GM19328 (cell line): ENCODE measurements at regions not wholly inside any gene's neighbourhood (a gene's known extent, or its start where the extent isn't known, plus 50 kb on each side); places are given as distances from the start of the nearest gene placed in this dataset.

ENCODE experiments used
- ATAC-seq: cut with Tn5 transposase; IDR thresholded peaks from one replicate; pipeline ENCODE4 v1.9.1; 2021; ENCODE audit warnings: mild to moderate bottlenecking, moderate library complexity; ENCODE audit not compliant: unreplicated experiment

DNA sequence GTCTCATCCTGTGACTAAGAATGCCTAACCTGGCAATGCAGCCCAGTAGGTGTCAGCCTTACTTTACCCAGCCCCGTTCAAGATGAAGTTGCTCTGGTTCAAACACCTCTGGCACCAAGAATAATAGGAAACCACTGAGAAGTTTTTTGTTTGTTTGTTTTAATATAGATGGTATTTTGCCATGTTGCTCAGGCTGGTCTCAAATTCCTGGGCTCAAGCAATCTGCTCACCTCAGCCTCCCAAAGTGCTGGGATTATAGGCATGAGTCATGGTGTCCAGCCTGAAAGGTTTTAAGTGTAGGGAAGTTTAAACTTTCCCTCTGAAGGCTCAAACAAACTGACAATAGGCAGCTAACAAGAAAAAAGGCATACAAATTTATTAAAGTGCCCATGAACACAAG is 51.2 kb upstream of the ABCC4 start:
- ATAC-seq: no peak

DNA sequence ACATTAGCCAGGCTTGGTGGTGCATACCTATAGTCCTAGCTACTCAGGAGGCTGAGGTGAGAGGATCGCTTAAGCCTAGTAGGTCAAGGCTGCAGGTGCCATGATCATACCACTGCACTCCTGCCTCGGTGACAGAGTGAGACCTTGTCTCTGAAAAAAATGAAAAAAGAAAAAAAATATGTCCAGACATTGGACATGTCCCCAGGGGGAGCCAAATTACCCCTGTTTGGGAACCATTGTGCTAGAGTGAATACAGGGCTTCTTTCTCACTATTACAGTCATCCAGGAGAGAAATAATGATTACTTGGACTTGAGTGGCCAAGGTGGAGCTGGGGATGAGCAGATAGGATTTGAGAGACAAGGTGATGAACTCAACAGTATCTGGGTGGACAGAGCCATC is 52.9 kb upstream of the ABCC4 start:
- no peak for ATAC-seq

DNA sequence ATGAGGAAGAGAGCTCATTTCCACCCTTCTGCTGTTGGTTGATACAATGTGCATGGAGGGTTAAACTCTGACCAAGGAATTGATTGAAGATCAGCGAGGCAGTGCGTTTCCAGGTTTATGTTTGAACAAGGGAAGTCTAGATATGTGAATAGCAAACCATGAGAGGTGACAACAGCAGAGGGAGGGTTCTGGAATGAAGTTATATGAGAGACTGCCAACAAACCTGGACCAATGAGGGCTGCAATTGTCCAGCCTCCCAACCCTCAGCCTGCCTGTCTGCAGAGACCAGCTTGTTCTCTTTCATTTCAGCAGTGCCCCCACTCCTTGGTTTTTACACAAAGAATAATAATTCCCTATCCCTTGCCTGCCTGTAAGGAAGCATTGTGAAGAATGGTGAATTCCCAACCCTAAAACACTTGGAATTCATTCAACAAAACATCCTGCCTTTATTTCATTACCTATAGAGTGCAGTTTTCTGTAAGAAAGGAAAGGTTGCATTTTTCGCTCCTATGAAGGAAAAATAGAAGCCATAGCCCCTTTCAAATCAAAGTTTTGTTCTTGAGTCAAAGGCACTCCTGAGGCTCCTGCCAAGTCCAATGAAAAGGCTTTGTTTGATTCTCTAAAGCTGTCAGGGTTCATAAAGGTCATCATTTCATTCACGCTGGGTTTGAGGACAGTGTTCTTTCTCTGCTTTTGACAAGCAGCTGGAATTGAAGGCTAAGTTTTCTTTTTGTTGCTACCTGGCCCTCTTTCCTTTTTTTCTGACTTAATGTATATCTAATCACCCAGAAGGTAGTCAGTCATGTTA is 53.6 kb upstream of the ABCC4 start:
- no peak for ATAC-seq

DNA sequence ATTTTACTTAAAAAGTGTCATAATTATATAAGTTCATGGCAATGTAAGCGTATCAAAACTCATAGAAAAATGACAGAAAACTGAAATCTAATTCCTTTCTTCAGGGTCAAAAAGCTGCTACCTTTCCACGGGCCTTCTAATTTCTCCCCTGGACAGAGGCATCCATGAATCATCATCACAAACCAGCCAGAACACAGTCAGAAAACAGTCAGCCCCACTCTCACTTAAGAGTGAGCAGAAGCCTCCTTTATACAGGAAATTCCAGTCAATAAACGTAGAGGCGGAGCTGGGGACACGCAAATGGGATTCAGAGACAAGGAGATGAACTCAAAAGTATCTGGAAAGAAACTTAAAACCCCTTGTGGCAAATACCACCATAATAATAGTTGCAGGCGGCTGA is 54.2 kb upstream of the ABCC4 start:
- no peak for ATAC-seq

DNA sequence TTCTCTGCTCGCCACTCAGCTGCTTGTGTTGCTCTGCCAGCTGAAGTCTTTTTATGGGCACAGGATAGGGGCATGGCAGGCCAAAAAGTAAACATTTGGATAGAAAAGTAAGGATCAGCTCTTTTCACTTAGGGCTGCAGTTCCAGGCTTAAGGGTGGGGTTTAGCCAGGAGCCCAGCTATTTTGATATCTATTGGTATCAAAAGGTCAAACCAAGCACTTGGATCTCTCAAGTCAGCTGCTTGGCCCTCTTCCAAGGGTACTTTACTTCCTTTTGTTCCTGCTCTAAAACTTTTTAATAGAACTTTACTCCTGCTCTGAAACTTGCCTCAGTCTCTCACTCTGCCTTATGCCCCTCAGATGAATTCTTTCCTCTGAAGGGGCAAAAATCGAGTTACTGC is 55.7 kb upstream of the ABCC4 start:
- ATAC-seq: no peak

DNA sequence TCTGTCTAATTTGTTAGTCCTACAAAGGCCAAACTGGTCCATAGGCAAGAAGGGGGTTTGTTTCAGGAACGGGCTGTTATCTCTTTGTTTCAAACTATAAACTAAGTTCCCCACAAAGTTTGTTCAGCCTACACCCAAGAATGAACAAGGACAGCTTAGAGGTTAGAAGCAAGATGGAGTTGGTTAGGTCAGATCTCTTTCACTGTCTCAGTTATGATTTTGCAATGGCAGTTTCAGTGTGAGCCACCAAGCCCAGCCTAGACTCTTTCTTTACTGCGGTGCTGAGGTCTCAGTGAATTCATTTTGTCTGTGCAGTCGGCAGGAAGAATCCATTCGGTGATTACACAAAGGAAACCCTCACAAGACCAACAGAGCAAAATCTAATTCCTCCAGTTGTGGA is 56.6 kb upstream of the ABCC4 start:
- no peak for ATAC-seq

DNA sequence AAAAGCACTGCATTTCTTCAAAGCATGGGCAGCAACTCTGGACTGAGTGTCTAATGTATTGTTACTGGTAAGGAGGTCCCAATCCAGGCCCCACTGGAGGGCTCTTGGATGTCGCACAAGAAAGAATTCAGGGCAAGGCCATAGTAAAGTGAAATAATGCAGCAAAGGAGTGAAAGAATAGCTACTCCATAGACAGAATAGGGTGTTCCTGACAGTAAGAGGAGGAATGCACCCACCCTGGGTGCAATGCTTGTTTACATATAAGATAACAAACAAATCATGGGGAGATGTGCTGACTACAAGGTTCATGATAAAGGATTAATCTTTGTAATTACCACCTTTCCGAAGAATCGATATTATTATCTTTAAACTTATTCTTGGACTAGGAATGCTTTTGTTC is 58.8 kb upstream of the ABCC4 start:
- ATAC-seq: no peak

DNA sequence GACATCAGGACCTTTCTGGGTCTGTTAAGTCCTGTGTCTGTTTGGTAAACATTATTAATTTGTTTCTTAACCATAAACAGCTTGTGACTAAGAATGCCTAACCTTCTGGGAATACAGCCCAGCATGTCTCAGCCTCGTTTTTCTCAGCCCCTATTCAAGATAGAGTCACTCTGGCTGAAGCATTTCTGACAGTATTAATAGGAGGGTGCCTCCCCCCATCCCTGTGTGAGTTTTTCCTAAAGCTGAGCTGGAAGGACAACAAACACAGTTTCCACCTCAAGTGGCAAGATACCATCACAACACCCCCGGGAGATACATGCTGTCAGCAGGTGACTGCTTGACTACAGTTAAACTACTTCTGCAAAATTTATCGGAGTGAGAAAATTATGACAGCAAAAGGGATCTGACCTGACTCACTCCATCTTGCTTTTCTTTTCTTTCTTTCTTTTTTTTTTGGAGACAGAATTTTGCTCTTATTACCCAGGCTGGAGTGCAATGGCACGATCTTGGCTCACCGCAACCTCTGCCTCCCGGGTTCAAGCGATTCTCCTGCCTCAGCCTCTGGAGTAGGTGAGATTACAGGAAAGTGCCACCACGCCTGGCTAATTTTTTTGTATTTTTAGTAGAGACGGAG is 59.3 kb upstream of the ABCC4 start:
- no peak for ATAC-seq

DNA sequence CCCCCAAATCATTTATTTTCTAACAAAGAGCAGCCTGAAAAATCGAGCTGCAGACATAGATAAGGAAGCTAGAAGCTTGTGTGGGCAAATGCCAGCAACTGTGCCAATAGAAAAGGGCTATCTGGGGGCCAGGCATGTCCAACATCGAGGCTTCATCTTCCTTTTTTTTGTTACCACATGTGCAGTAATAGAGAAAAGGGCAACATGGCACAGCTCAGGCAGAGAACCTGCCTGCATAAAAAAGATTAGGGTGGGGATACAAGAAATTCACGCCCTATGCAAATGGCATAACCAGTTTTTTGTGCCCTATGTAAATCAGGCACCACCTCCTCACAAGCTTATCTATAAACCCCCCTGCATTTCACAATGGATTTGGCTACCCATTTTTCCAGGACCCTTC is 60.4 kb upstream of the ABCC4 start:
- ATAC-seq: no peak

DNA sequence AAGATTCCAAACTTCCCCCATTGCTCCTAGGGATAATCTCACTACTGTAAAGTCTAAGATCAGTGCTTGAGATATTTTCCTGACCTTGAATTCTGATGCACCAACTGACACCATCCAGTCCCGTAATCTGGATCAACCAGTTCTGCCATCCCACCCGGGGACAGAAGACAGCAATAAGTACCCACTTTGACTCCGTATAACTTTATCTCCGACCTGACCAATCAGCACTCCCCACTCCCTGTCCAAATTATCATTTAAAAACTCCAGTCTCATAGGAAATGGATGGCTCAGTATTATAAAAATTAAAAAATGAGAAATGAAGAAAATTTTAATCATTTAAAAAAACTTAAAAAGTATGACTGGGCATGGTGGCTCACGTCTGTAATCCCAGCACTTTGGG is 61.4 kb upstream of the ABCC4 start:
- no peak for ATAC-seq

DNA sequence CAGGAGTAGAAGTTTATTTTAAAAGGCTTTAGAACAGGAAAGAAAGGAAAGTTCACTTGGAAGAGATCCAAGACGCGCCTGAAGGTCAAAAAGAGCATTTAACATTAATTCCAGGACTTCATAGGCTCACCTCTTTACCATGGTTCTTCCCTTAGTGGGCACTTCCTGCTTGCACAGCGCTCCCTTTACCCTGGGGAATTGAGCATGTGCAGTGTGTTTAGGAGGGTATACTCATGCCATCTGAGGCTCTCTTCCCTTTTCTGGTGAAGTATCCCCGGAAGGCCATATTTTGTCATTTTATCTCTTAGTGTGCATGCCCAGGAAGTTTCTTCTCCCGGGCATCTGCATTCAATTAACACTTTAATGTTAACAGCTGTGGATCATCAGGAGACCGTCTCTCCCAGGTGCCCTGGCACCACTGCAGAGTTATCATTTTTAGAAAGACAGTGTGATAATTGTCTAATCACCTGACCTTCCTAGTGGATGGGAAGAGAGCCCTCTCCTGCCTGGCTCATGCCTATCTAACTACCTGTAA is 66.1 kb upstream of the ABCC4 start:
- no peak for ATAC-seq

DNA sequence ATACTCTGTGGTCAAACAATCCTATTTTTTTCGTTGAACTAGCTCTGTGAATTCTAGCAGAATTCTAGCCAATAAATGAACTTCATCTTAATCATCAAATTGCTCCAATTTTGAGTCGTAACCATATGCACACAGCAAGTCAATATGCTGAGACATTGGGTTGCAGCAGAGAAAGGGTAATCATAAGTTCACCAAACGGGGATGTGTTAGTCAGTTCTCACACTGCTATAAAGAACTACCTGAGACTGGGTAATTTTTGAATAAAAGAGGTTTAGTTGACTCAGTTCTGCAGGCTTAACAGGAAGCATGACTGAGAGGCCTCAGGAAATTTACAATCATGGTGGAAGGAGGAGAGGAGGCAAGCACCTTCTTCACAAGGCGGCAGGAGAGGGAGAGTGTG is 67.7 kb upstream of the ABCC4 start:
- no peak for ATAC-seq

DNA sequence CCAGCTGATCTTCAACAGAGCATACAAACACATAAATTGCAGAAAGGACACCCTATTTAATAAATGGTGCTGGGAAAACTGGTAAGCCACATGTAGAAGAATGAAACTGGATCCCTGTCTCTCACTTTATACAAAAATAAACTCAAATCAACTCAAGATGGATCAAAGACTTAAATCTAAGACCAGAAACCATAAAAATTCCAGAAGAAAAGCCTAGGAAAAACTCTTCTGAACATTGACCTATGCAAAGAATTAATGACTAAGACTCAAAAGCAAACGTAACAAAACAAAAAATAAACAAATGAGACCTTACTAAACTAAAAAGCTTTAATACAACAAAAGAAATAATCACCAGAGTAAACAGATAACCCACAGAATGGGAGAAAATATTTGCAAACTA is 74.5 kb upstream of the ABCC4 start:
- ATAC-seq: no peak

DNA sequence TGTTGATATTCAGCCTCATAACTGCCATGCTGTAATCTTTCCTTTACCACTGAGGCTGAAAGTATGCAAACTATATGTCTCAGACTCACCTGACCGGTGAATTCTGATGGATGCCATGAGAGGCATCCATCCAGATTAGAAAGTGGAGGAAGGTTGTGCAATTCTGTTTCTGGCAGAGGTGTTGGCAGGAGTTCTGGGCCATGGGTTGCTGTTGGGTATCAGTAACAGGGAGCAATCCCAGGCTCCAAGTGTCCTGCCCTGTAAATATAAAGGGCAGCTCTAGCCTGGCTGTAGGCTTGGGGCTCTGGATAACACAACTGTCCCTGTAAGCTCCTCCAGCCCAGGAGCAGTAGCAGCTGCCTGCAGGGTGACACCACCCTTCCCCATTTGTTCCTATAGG is 77.4 kb upstream of the ABCC4 start:
- no peak for ATAC-seq

DNA sequence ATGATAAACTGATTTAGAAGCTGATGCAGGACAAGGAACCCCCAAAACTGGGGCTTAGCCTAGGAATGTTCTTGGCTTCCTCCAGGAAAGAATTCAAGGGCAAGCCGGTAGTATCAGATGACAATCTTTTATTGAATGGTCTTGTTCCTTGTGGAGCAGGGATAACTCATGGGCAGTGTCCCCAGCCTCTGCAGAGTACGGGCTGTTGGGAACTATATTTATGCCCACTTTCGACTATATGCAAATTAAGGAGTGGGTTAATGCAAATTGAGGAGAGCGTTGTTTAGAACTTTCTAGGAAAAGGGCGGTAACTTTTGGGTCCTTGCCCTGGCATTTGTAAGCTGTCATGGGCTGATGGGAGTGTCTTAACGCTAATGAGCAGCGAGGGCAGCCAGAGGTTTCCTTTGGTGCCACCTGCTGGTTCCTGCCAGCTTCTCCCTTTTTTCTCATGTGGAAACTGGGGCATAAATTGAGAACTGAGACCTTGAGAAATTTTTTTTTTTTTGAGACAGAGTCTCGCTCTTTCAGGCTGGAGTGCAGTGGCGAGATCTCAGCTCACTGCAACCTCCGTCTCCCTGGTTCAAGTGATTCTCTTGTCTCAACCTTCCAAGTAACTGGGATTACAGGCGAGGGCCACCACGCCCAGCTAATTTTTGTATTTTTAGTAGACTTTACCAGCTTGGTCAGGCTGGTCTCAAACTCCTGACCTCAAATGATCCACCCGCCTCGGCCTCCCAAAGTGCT is 79.4 kb upstream of the ABCC4 start:
- peak; percentile 76 for ATAC-seq

DNA sequence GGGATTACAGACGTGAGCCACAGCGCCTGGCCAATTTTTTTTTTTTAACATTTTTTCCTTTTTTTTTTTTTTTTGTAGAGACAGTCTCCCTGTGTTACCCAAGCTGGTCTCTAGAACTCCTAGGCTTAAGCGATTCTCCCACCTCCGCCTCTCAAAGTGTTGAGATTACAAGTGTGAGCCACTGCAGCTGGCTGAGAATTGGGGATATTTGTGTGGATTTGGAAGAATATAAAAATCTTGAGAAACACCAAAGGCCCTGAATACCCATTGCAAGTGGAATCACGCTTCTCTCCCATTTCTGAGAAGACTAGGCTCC is 79.9 kb upstream of the ABCC4 start:
- ATAC-seq: no peak

DNA sequence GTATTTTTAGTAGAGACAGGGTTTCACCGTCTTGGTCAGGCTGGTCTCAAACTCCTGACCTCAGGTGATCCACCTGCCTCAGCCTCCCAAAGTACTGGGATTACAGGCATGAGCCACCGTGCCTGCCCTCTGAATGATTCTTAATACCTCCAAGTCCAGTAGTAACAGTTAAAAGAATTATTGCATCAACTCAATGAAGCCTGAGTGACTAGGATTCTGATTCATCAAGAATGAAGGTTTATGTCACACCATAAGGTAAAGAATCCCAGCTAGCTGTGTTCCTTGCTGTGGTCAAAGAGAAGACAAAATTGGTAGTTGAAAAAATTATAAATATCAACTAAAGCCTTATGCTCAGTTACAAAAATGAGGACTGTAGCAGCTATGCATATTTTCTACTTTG is 81.2 kb upstream of the ABCC4 start:
- ATAC-seq: no peak

DNA sequence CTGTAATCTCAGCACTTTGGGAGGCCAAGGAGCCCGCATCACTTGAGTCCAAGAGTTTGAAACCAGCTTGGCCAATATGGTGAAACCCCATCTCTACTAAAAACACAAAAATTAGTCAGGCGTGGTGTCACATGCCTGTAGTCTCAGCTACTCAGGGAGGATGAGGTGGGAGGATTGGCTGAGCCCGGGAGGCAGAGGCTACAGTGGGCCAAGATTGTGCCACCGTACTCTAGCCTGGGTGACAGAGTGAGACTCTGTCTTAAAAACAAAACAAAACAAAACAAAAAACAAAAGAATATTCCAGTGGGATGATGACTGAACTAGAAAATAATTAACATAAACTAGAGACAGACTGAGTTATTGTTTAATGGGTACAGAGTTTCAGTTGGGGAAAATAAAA is 81.7 kb upstream of the ABCC4 start:
- ATAC-seq: no peak

DNA sequence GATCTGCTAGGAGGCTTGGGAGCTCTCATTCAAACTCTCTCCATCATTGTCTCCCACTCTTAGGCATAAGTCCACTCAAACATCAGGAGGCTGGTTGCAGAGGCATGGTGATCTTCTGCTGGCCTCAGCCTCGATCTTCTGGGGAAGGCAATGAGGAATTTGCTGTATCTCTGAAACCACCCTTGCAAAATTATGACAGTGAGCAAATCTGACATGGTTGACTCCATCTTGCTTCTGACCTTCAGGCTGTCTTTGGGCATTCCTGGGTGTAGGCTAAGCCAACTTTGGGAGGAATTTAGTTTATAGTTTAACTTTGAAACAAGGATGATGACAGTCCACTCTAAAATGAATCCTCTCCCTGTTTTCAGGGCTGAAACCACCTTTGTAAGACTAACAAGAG is 84.1 kb upstream of the ABCC4 start:
- no peak for ATAC-seq

DNA sequence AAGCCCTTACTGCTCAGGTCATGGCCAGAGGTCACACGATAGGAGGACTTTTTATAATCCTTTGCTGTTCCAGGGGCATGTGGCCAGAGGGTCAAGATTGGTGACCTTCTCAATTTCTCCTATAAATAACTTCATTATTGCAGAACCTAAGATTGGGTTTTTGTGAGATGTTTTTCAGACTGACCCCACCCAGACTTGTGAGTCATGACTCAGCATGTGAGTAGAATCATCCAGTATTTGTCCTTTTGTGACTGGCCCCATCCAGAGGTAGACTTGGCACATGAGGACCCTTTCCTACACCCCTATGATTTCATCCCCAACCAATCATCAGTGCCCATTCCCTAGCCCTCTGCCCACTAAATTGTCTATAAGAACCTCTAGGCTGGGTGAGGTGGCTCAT is 84.5 kb upstream of the ABCC4 start:
- no peak for ATAC-seq

DNA sequence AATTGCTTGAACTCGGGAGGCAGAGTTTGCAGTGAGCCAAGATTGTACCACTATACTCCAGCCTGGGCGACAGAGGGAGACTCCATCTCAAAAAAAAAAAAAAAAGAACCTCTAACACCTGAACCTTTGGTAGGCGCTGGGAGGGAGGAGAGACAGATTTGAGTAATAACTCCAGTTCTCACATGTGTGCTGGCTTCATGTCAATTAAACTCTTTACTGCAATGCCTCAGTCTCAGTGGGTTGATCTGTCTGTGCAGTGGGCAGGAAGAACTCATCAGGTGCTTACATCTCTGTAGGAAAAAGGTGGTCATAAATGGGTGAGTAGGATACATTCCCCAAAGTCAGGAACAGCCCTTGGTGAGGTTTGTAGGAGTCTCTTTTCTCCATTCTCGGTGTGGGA is 85.1 kb upstream of the ABCC4 start:
- ATAC-seq: no peak

DNA sequence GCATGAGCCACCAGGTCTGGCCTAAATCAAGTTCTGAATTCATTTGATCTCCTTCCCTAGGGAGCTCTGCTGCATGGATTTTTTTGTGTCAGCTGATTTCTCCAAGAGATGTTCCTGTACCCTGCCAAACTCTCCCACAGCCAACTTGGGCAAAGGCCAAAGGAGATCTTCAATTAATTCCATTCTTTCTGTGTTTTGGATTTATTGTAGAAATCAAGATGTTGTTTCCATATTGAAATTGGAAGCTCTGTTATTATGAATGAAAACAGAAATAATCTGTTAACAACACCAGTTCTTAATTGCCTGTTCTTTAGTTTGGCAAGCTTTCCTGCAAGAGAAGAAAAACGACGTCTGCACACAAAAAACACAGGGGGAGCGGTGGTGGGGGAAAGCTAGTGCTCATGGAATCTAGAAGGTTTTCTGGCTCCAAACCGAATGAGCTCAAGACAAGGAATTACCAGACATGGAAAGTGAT is 86.5 kb upstream of the ABCC4 start:
- ATAC-seq: no peak
